ENCODE measurements at regions not wholly inside any gene's neighbourhood (a gene's known extent, or its start where the extent isn't known, plus 50 kb on each side); places are given as distances from the start of the nearest gene placed in this dataset.
"Not testable (repeated sequence)": the region's sequence is repeated elsewhere in the genome, so short reads cannot be mapped to it uniquely, and the experiment has no call there.

- H3K4me1 ChIP-seq, result peaks cover 30 to 48% (median 37%) of the 10 kb centered on the region in 4 donors
- 25 to 47% (median 34%) methylated on average over 10 to 11 of the region's 11 CpGs for WGBS, 5 donors
- H3K36me3 ChIP-seq, result no peaks in the 10 kb centered on the region
- intact Hi-C loops (cut with DNase I; ENCODE audit: low total_unique reads), result no loop called here
- DNase-seq, result peak; percentile 46 to 48
- no peaks in the 10 kb centered on the region for H3K27me3 ChIP-seq
- peak overlapping the region; percentile 57 to 84 (median 72) for H3K27ac ChIP-seq
- H3K9me3 ChIP-seq, result no peaks in the 10 kb centered on the region
- no peak overlapping the region for H3K4me3 ChIP-seq
- TF ChIP-seq CTCF (IDR thresholded peaks at IDR 0.05), result no peak
- TF ChIP-seq EP300 (IDR thresholded peaks at IDR 0.05), result no peak
- no peak for TF ChIP-seq POLR2AphosphoS5 (IDR thresholded peaks at IDR 0.05)
- TF ChIP-seq POLR2A (IDR thresholded peaks at IDR 0.05), result no peak
Observed at GRCh38 chr6:168916576-168917211, 337.0 kb downstream of the THBS2 start.

GRCh38 chr6:168915855-168916254 lies 337.8 kb downstream of the THBS2 start:
- H3K36me3 ChIP-seq, result no peaks in the 10 kb centered on the region
- 31 to 53% (median 38%) methylated on average over 4 of the region's 4 CpGs for WGBS, 5 donors
- intact Hi-C loops (cut with DNase I; ENCODE audit: low total_unique reads), result no loop called here
- H3K9me3 ChIP-seq, result no peaks in the 10 kb centered on the region
- peak in 1 of 2 donors; percentile 45 for DNase-seq
- no peak overlapping the region for H3K4me3 ChIP-seq
- H3K27ac ChIP-seq, result peak overlapping the region; percentile 65 to 84 (median 75)
- TF ChIP-seq POLR2AphosphoS5 (IDR thresholded peaks at IDR 0.05) (peak in 1 of 3 donors; percentile 3), POLR2A (IDR thresholded peaks at IDR 0.05) (no peak), EP300 (IDR thresholded peaks at IDR 0.05) (no peak), CTCF (IDR thresholded peaks at IDR 0.05) (no peak)
- H3K27me3 ChIP-seq, result no peaks in the 10 kb centered on the region
- H3K4me1 ChIP-seq, result peaks cover 30 to 48% (median 37%) of the 10 kb centered on the region in 4 donors

GRCh38 chr6:168915242-168915641 lies 338.4 kb downstream of the THBS2 start:
- WGBS, 5 donors, result 35 to 53% (median 40%) methylated on average over 6 of the region's 6 CpGs
- Histone ChIP-seq H3K4me3 (no peak overlapping the region), H3K4me1 (peaks cover 30 to 41% (median 37%) of the 10 kb centered on the region in 4 donors), H3K9me3 (no peaks in the 10 kb centered on the region), H3K27me3 (no peaks in the 10 kb centered on the region), H3K27ac (peak overlapping the region; percentile 65 to 84 (median 75)), H3K36me3 (no peaks in the 10 kb centered on the region)
- peak in 1 of 3 donors; percentile 32 for TF ChIP-seq POLR2AphosphoS5 (IDR thresholded peaks at IDR 0.05)
- TF ChIP-seq EP300 (IDR thresholded peaks at IDR 0.05), result no peak
- no peak for TF ChIP-seq POLR2A (IDR thresholded peaks at IDR 0.05)
- TF ChIP-seq CTCF (IDR thresholded peaks at IDR 0.05), result no peak
- intact Hi-C loops (cut with DNase I; ENCODE audit: low total_unique reads), result no loop called here
- DNase-seq, result peak in 1 of 2 donors; percentile 58

- peak overlapping the region; percentile 49 to 77 (median 65) for H3K27ac ChIP-seq
- no peak for DNase-seq
- no peaks in the 10 kb centered on the region for H3K27me3 ChIP-seq
- intact Hi-C loops (cut with DNase I; ENCODE audit: low total_unique reads), result no loop called here
- H3K4me3 ChIP-seq, result no peak overlapping the region
- H3K36me3 ChIP-seq, result no peaks in the 10 kb centered on the region
- 84 to 91% (median 88%) methylated on average over 12 of the region's 12 CpGs for WGBS, 5 donors
- H3K9me3 ChIP-seq, result no peaks in the 10 kb centered on the region
- TF ChIP-seq POLR2AphosphoS5 (IDR thresholded peaks at IDR 0.05), result no peak
- no peak for TF ChIP-seq EP300 (IDR thresholded peaks at IDR 0.05)
- no peak for TF ChIP-seq POLR2A (IDR thresholded peaks at IDR 0.05)
- TF ChIP-seq CTCF (IDR thresholded peaks at IDR 0.05), result no peak
- H3K4me1 ChIP-seq, result peaks cover 30 to 37% (median 35%) of the 10 kb centered on the region in 4 donors
Observed at GRCh38 chr6:168913866-168914469, 339.7 kb downstream of the THBS2 start.

- DNase-seq, result peak; percentile 72 to 92
- Histone ChIP-seq H3K27ac (peak overlapping the region; percentile 53 to 77 (median 65)), H3K4me1 (peaks cover 30 to 39% (median 35%) of the 10 kb centered on the region in 4 donors)
- intact Hi-C loops (cut with DNase I; ENCODE audit: low total_unique reads); H3K9me3 ChIP-seq; H3K4me3 ChIP-seq; H3K36me3 ChIP-seq; H3K27me3 ChIP-seq: not testable (repeated sequence)
- 20 to 52% (median 41%) methylated on average over 9 to 11 of the region's 11 CpGs for WGBS, 5 donors
Observed at GRCh38 chr6:168913231-168913865, 340.3 kb downstream of the THBS2 start.

All from stomach (tissue), 8 donors.